ENCODE measurements at regions not wholly inside any gene's neighbourhood (a gene's known extent, or its start where the extent isn't known, plus 50 kb on each side); places are given as distances from the start of the nearest gene placed in this dataset.

- no peak for TF ChIP-seq CTCF (IDR thresholded peaks at IDR 0.05)
- TF ChIP-seq POLR2A (IDR thresholded peaks at IDR 0.05): no peak
Measured at GRCh38 chr1:87685311-87686135, 356.8 kb downstream of the LMO4 start.
